AG08395 (cell line): ENCODE measurements at regions not wholly inside any gene's neighbourhood (a gene's known extent, or its start where the extent isn't known, plus 50 kb on each side); places are given as distances from the start of the nearest gene placed in this dataset.

ENCODE experiments used
- DNase-seq: peaks from one replicate; pipeline ENCODE4 v3.0.0; 2012; ENCODE audit warnings: mixed read lengths, low spot score

DNA sequence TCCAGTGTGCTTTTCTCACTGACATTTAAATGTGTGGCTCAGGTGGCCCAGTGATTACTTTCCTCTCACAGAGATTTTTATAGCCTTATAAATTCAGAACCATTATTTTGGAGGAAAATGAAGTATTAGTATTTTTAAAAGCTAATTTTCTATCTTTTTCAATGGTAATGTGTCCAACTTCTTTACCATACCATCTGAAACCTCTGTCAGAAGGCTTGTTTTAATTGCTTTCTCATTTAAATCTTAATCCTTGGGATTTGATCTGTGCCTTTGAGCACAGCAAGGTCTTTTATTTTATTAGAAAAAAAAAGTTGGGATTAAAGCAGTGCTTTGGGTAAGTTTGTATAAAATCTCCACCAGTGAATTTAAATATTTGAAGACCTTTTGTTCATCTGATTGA is 452.3 kb upstream of the RAG2 start:
- DNase-seq: no peak

GRCh38 chr11:37040921-37041320 is 442.9 kb upstream of the RAG2 start:
- no peak for DNase-seq

- DNase-seq: no peak
Measured at GRCh38 chr11:37038911-37039310, 440.9 kb upstream of the RAG2 start.

DNA sequence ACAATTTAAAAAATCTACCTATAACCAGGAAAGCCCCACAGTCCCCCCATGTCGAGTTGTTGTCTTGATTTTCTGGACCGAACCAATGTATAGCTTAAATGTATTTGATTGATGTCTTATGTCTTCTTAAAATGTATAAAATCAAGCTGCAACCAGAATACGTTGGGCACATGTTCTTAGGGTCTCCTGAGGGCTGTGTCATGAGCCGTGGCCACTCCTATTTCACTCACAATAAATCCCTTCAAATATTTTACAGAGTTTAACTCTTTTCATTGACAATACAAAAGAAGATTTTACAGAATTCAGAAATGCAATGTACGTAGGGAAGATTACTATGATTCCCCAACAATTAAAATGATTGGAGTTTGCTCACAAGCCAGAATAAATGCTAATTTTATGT is 428.7 kb upstream of the RAG2 start:
- no peak for DNase-seq

- DNase-seq: no peak
Measured at GRCh38 chr11:37026326-37026725, 428.3 kb upstream of the RAG2 start.

GRCh38 chr11:37006563-37006962 is 408.5 kb upstream of the RAG2 start:
- no peak for DNase-seq

GRCh38 chr11:37002831-37003230 is 404.8 kb upstream of the RAG2 start:
- DNase-seq: no peak

- DNase-seq: no peak
Measured at GRCh38 chr11:36997656-36998055, 399.6 kb upstream of the RAG2 start.

GRCh38 chr11:36996795-36997194 is 398.8 kb upstream of the RAG2 start:
- DNase-seq: no peak

DNA sequence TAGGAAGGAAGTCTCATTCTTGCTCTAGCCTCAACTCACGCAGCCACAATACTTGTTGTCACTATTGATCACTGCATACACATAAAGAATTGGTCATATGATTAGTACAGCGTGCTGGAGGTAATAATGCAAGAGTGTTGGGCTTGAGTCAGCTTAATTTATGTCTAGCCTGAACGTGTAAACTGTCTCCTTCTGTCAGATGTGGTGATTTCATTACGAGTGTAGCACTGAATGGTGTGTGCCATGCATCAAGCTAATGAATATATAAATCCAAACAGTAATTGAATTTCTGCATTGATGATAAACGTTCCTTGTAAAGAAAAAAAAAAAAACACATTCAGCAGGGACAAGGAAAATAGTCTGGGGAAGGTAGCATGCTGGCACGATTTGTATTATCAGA is 396.2 kb upstream of the RAG2 start:
- no peak for DNase-seq

DNA sequence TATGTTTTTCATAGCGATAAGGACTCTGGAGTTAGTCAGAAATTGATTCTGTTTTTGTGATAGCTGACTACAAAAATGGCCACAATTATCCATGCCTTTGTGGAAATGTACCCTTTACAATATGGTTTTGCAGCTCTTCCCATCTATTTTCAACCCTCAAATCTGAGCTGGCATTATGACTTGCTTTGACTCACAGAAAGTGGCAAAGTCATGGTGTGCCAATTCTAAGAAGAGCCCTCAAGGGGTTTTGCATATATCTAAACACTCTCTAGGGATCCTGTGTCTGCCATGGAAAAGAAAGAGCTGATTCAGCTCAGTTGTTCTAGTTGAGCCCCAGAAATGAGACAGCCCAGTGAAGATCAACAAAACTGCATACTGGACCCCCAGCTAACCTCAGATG is 390.5 kb upstream of the RAG2 start:
- DNase-seq: no peak

GRCh38 chr11:36985562-36985961 is 387.5 kb upstream of the RAG2 start:
- DNase-seq: no peak

- DNase-seq: no peak
Measured at GRCh38 chr11:36976741-36977140, 378.7 kb upstream of the RAG2 start.

- DNase-seq: no peak
Measured at GRCh38 chr11:36974771-36975170, 376.7 kb upstream of the RAG2 start.

DNA sequence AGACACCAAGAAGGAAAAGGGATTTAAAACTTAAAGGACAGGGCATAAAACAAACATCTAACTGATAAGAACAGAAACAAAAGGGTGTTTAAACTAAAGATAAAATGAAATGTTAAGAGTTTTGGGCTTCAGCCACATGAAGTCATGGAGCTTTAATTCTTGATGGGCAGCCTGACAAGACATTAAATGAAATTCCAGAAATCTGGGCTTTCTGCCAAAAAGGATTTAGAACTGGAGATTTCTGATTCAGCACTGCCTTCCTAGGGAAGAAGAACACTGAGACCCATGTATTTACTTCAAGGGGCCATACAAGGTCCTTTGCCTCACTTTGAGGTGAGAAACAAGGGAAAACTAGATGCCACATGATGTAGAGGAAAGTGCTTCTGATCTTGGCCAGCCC is 355.9 kb upstream of the RAG2 start:
- DNase-seq: no peak

DNA sequence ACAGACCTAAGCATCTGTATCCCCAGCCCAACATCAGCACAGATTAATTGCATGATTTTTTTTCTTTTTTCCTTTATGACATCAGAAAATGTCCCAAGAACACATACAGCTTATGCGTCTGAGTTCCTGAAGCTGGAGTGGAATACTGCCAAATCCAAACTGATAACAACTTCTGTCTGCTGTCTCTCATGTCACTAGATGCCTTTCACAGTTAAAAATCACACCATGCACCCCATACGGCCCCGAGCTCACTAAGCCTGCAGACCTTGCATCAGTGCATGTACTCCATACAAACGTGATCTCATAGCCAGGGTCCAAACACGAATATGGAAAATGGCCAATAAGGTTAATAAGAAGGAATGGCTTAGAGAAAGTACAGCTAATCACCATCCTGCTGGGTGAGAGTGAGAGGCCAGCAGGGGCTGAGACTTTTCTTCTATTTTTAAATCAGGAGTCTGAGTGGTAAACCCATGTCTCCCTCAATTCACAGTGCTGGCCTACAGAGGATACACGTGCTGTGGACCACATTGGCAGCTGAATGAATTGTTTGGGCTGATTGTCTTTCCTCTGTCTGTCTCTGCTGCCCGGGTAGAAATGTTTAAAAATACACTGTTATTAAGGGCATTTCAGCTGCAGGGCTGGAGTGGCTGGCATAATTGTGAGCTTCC is 350.6 kb upstream of the RAG2 start:
- DNase-seq: no peak

GRCh38 chr11:36945384-36945783 is 347.3 kb upstream of the RAG2 start:
- DNase-seq: no peak

DNA sequence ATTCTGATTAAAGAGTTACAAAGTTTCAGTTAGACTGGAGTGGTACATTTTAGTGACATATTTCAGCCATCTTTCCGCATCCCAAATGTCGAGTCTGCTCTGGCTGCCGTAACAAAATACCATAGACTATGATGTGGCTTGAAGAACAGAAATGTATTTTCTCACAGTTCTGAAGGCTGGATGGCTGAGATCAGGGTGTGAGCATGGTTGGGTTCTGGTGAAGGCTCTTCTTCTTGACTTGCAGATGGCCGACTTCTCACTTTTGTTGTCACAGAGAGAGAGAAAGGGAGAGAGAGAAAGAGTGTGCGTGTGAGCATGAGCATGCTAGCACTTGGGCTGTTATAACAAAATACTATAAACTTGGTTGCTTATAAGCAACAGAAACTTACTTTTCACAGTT is 335.4 kb upstream of the RAG2 start:
- DNase-seq: no peak

- DNase-seq: no peak
Measured at GRCh38 chr11:36931139-36931538, 333.1 kb upstream of the RAG2 start.

- no peak for DNase-seq
Measured at GRCh38 chr11:36930256-36930655, 332.2 kb upstream of the RAG2 start.

DNA sequence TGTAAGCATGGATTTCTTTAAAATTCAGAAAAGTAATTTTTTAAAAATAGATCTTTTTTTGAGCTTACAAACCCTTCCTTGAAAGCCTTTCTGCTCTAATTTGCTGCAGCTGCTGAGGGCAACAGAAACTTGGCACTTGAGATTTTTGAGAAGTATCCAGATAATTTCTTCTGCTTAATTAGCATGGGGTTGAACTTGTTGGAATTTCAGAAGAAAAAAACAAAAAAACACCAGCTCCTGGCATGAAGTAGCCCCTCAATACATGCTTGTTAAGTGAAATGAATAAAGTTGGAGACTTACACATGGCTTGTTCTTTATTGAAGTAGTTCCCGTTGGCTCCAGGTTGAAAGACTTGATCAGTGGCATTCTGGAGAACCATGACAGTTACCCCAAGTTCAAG is 331.4 kb upstream of the RAG2 start:
- DNase-seq: no peak

- DNase-seq: no peak
Measured at GRCh38 chr11:36928621-36929020, 330.6 kb upstream of the RAG2 start.

DNA sequence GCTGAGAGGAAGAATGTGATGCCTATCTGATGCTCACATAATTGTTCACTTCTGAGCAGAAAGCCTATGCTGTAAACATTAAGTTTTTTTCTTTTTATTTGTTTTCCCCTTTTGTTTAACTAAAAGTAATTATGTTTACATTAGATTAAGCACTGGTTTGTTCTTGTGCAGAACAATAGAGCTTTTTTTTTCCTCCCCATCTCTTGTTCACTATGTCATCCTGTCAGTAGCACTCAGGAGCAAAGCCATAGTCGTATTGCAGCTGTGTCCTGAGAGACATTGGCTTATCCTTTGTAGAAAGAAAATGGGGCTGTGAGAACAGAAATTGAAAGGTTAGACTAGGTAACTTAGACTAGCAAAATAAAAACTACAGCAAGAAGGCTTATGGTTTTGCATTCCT is 301.8 kb upstream of the RAG2 start:
- DNase-seq: no peak

GRCh38 chr11:36890841-36891240 is 292.8 kb upstream of the RAG2 start:
- DNase-seq: no peak
